ENCODE measurements at regions not wholly inside any gene's neighbourhood (a gene's known extent, or its start where the extent isn't known, plus 50 kb on each side); places are given as distances from the start of the nearest gene placed in this dataset.
"Not testable (repeated sequence)": the region's sequence is repeated elsewhere in the genome, so short reads cannot be mapped to it uniquely, and the experiment has no call there.

DNA sequence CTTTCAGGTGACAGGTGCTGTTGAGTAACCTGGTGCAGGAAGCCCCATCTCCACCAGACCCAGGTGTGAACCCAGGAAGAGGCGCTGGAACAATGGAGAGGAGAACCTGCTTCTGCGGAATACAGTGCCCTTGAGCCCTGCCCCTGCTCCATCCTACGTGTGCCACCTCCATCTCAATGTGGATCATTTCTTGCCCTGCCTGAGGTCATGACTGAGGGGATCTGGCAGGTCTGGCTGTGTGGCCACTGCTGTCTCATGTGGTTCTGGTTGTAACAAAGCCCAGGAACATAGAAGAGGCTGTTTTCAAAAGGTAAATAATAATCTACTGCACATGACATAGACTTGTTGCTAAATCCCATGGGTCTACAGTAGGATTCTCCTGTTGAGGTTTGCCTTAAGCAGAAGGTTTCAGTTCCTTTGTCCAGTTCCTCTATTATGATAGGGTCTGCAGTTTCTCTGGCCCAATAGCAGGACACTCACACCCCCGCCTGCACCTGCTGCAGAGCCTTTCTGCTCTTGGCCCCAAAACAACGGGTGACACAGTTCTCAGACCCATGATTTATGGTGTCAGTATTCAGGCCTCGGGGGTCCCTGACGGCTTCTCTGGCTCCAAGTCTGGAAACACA lies 113.5 kb upstream of the IGLL5 start:
- H3K23ac ChIP-seq (ENCODE audit: low read length in 2 of 2), result no peak overlapping the region
- no peak for DNase-seq
- H3K79me1 ChIP-seq (replicated peaks; ENCODE audit: low read length, poor library complexity, severe bottlenecking), result no peaks in the 10 kb centered on the region
- H3K14ac ChIP-seq (ENCODE audit: low read length in 2 of 2), result no peak overlapping the region
- H3K27ac ChIP-seq (ENCODE audit: low read length, poor library complexity, severe bottlenecking), result no peak overlapping the region
- no peaks in the 10 kb centered on the region for H3K4me1 ChIP-seq (ENCODE audit: control insufficient read depth, insufficient read depth, low read depth, low read length)
- H3K9me3 ChIP-seq (ENCODE audit: control insufficient read depth, low read length), result peaks cover 4% of the 10 kb centered on the region
- no peak overlapping the region for H2AK5ac ChIP-seq (ENCODE audit: low read length, severe bottlenecking)
- no peak overlapping the region for H4K91ac ChIP-seq (ENCODE audit: low read length)
- H3K4ac ChIP-seq (ENCODE audit: low read depth in 1 of 2, low read length in 2 of 2), result no peak overlapping the region
- no peak overlapping the region for H2AFZ ChIP-seq (ENCODE audit: low read depth, low read length)
- H4K8ac ChIP-seq (ENCODE audit: low read length), result no peak overlapping the region
- no peak overlapping the region for H2BK12ac ChIP-seq (ENCODE audit: low read length in 2 of 2)
- H3K18ac ChIP-seq (ENCODE audit: low read depth in 1 of 2, low read length in 2 of 2), result no peak overlapping the region
- H3K4me2 ChIP-seq (ENCODE audit: low read length, poor library complexity, severe bottlenecking), result no peak overlapping the region
- peaks cover 4 to 37% of the 10 kb centered on the region in 2 experiments for H3K27me3 ChIP-seq (ENCODE audit: control insufficient read depth in 1 of 2, insufficient read depth in 1 of 2, low read length in 2 of 2)
- H3K9ac ChIP-seq (ENCODE audit: low read length), result no peak overlapping the region
- no peak overlapping the region for H2BK120ac ChIP-seq (ENCODE audit: low read depth, low read length)
- H2BK15ac ChIP-seq (ENCODE audit: low read depth, poor library complexity, severe bottlenecking), result no peak overlapping the region
- 68% methylated on average over 6 of the region's 7 CpGs for WGBS
- H2BK5ac ChIP-seq (ENCODE audit: low read depth, low read length, poor library complexity, severe bottlenecking), result no peak overlapping the region
- H3K4me3 ChIP-seq (ENCODE audit: insufficient read depth in 1 of 2, low read depth in 1 of 2, low read length in 2 of 2), result no peak overlapping the region
- H3K36me3 ChIP-seq (ENCODE audit: control insufficient read depth in 1 of 2, insufficient read depth in 2 of 2, low read depth in 1 of 2, low read length in 2 of 2), result no peaks in the 10 kb centered on the region

GRCh38 chr22:22774762-22775161 lies 112.9 kb upstream of the IGLL5 start:
- H2BK120ac ChIP-seq (ENCODE audit: low read depth, low read length); H2BK15ac ChIP-seq (ENCODE audit: low read depth, poor library complexity, severe bottlenecking); H3K9me3 ChIP-seq (ENCODE audit: control insufficient read depth, low read length); H2AFZ ChIP-seq (ENCODE audit: low read depth, low read length); H3K23ac ChIP-seq (ENCODE audit: low read length in 2 of 2); H4K8ac ChIP-seq (ENCODE audit: low read length); H3K14ac ChIP-seq (ENCODE audit: low read length in 2 of 2); H2BK12ac ChIP-seq (ENCODE audit: low read length in 2 of 2); H4K91ac ChIP-seq (ENCODE audit: low read length); H3K4me3 ChIP-seq (ENCODE audit: insufficient read depth in 1 of 2, low read depth in 1 of 2, low read length in 2 of 2); H3K18ac ChIP-seq (ENCODE audit: low read depth in 1 of 2, low read length in 2 of 2); H3K27ac ChIP-seq (ENCODE audit: low read length, poor library complexity, severe bottlenecking); H3K4ac ChIP-seq (ENCODE audit: low read depth in 1 of 2, low read length in 2 of 2); H2BK5ac ChIP-seq (ENCODE audit: low read depth, low read length, poor library complexity, severe bottlenecking); H3K9ac ChIP-seq (ENCODE audit: low read length); H3K79me1 ChIP-seq (replicated peaks; ENCODE audit: low read length, poor library complexity, severe bottlenecking); H3K4me2 ChIP-seq (ENCODE audit: low read length, poor library complexity, severe bottlenecking); H3K4me1 ChIP-seq (ENCODE audit: control insufficient read depth, insufficient read depth, low read depth, low read length); H3K36me3 ChIP-seq (ENCODE audit: control insufficient read depth in 1 of 2, insufficient read depth in 2 of 2, low read depth in 1 of 2, low read length in 2 of 2); DNase-seq; H2AK5ac ChIP-seq (ENCODE audit: low read length, severe bottlenecking): not testable (repeated sequence)
- WGBS, result 48% methylated on average over 3 of the region's 3 CpGs
- H3K27me3 ChIP-seq (ENCODE audit: control insufficient read depth in 1 of 2, insufficient read depth in 1 of 2, low read length in 2 of 2), result peaks cover 4 to 35% of the 10 kb centered on the region in 2 experiments

DNA sequence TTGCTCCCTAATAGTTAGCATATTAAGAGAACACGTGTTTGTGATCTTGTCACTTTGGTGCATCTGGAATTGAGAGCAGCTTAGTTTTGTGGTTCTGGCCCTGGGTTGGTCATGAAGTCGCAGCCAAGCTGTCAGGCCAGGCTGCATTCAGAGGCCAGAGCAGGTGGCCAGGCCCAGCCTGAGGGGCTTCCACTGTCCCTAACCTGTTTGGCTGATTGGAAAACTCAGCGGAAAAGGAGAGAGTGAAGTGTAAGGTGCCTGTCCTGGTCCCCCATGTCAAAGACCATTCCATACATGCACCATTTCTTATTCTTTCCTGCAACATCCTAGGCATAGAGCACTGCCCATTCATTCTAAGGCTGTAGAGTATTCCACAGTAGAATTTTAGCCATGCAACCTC lies 111.5 kb upstream of the IGLL5 start:
- Histone ChIP-seq H3K4me2 (ENCODE audit: low read length, poor library complexity, severe bottlenecking) (no peak overlapping the region), H3K4me3 (ENCODE audit: insufficient read depth in 1 of 2, low read depth in 1 of 2, low read length in 2 of 2) (no peak overlapping the region), H2BK5ac (ENCODE audit: low read depth, low read length, poor library complexity, severe bottlenecking) (no peak overlapping the region), H3K4ac (ENCODE audit: low read depth in 1 of 2, low read length in 2 of 2) (no peak overlapping the region), H3K18ac (ENCODE audit: low read depth in 1 of 2, low read length in 2 of 2) (no peak overlapping the region), H2BK15ac (ENCODE audit: low read depth, poor library complexity, severe bottlenecking) (no peak overlapping the region), H3K9me3 (ENCODE audit: control insufficient read depth, low read length) (no peaks in the 10 kb centered on the region), H3K79me1 (replicated peaks; ENCODE audit: low read length, poor library complexity, severe bottlenecking) (no peaks in the 10 kb centered on the region), H2AFZ (ENCODE audit: low read depth, low read length) (no peak overlapping the region), H3K4me1 (ENCODE audit: control insufficient read depth, insufficient read depth, low read depth, low read length) (no peaks in the 10 kb centered on the region), H4K8ac (ENCODE audit: low read length) (no peak overlapping the region), H2BK120ac (ENCODE audit: low read depth, low read length) (no peak overlapping the region), H3K23ac (ENCODE audit: low read length in 2 of 2) (no peak overlapping the region), H3K14ac (ENCODE audit: low read length in 2 of 2) (no peak overlapping the region), H3K36me3 (ENCODE audit: control insufficient read depth in 1 of 2, insufficient read depth in 2 of 2, low read depth in 1 of 2, low read length in 2 of 2) (no peaks in the 10 kb centered on the region), H3K9ac (ENCODE audit: low read length) (no peak overlapping the region), H2BK12ac (ENCODE audit: low read length in 2 of 2) (no peak overlapping the region), H3K27me3 (ENCODE audit: control insufficient read depth in 1 of 2, insufficient read depth in 1 of 2, low read length in 2 of 2) (peaks cover 4 to 34% of the 10 kb centered on the region in 2 experiments), H3K27ac (ENCODE audit: low read length, poor library complexity, severe bottlenecking) (no peak overlapping the region), H4K91ac (ENCODE audit: low read length) (no peak overlapping the region), H2AK5ac (ENCODE audit: low read length, severe bottlenecking) (no peak overlapping the region)
- no peak for DNase-seq
- 65% methylated on average over 3 of the region's 3 CpGs for WGBS

DNA sequence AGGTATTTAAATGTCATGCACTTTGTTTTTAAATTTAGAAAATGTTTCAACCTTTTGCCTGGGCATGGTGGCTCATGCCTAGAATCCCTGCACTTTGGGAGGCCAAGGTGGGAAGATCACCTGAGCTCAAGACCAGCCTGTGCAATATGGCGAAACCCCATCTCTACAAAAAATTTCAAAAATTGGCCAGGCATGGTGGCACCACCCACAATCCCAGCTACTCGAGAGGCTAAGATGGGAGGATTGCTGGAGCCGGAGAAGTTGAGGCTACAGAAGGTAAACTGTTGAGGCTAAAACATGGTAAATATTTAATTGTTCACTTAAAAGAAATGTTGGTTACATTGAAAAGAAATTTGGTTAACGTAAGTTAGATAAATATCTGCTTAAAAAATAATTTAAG lies 108.4 kb upstream of the IGLL5 start:
- WGBS, result 74% methylated on average over 4 of the region's 4 CpGs
- Histone ChIP-seq H2AK5ac (ENCODE audit: low read length, severe bottlenecking) (no peak overlapping the region), H3K18ac (ENCODE audit: low read depth in 1 of 2, low read length in 2 of 2) (no peak overlapping the region), H4K91ac (ENCODE audit: low read length) (no peak overlapping the region), H3K23ac (ENCODE audit: low read length in 2 of 2) (no peak overlapping the region), H2BK5ac (ENCODE audit: low read depth, low read length, poor library complexity, severe bottlenecking) (no peak overlapping the region), H3K9ac (ENCODE audit: low read length) (no peak overlapping the region), H2BK120ac (ENCODE audit: low read depth, low read length) (no peak overlapping the region), H2BK12ac (ENCODE audit: low read length in 2 of 2) (no peak overlapping the region), H4K8ac (ENCODE audit: low read length) (no peak overlapping the region), H3K27ac (ENCODE audit: low read length, poor library complexity, severe bottlenecking) (no peak overlapping the region), H2BK15ac (ENCODE audit: low read depth, poor library complexity, severe bottlenecking) (no peak overlapping the region), H3K36me3 (ENCODE audit: control insufficient read depth in 1 of 2, insufficient read depth in 2 of 2, low read depth in 1 of 2, low read length in 2 of 2) (no peaks in the 10 kb centered on the region), H3K4ac (ENCODE audit: low read depth in 1 of 2, low read length in 2 of 2) (no peak overlapping the region), H3K4me2 (ENCODE audit: low read length, poor library complexity, severe bottlenecking) (no peak overlapping the region), H2AFZ (ENCODE audit: low read depth, low read length) (no peak overlapping the region), H3K9me3 (ENCODE audit: control insufficient read depth, low read length) (no peaks in the 10 kb centered on the region), H3K79me1 (replicated peaks; ENCODE audit: low read length, poor library complexity, severe bottlenecking) (no peaks in the 10 kb centered on the region), H3K27me3 (ENCODE audit: control insufficient read depth in 1 of 2, insufficient read depth in 1 of 2, low read length in 2 of 2) (peaks cover 0 to 11% of the 10 kb centered on the region in 2 experiments), H3K4me1 (ENCODE audit: control insufficient read depth, insufficient read depth, low read depth, low read length) (no peaks in the 10 kb centered on the region), H3K14ac (ENCODE audit: low read length in 2 of 2) (no peak overlapping the region), H3K4me3 (ENCODE audit: insufficient read depth in 1 of 2, low read depth in 1 of 2, low read length in 2 of 2) (no peak overlapping the region)
- DNase-seq, result no peak

All from mesenchymal stem cell (in vitro differentiated cells and primary cell).